Germinal center (tissue), 1 donor: ENCODE measurements at regions not wholly inside any gene's neighbourhood (a gene's known extent, or its start where the extent isn't known, plus 50 kb on each side); places are given as distances from the start of the nearest gene placed in this dataset.
"Not testable (repeated sequence)": the region's sequence is repeated elsewhere in the genome, so short reads cannot be mapped to it uniquely, and the experiment has no call there.

Source experiments
- DNase-seq: peaks from one replicate; pipeline ENCODE4 v3.0.0; 2012; ENCODE audit warnings: mixed read lengths, low spot score

GRCh38 chr22:49015459-49015858 is 812.2 kb downstream of the BRD1 start:
- DNase-seq, result no peak

- DNase-seq, result no peak
These were observed 813.2 kb downstream of the BRD1 start for GRCh38 chr22:49014227-49015201.

GRCh38 chr22:49013707-49014106 is 814.0 kb downstream of the BRD1 start:
- no peak for DNase-seq

DNA sequence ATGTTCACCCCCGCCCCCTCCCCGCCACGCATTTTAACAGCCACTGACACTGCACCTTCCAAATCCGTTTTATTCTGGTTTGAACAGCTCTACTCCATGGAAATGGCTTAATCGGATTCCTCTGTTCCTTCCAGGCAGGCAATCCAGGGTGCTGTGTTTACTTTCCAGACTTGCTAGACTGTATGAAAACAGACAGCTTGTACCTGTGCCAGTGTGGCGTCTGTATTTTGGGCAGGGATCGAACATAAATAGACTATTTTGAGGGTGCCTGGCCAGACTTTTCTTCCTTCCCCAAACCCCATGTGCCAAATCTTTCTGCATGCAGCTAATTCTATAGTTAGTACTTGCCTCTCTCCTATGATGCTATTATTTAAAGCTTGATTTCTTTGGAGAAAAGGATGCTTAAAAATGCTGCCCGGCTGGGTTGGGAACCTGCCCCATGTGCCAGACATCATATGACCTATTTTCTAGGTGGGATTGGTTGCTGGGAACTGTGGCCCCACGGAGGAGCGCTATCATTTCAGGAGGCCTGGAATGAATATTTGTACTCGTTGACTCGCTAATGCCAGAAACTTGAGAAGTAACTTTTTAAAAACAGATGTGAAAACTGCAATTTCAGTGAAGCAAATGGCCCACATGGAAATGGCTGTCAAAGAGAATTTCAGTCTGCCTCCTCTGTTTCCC is 814.8 kb downstream of the BRD1 start:
- DNase-seq, result no peak

- no peak for DNase-seq
These were observed 815.7 kb downstream of the BRD1 start for GRCh38 chr22:49011769-49012648.

DNA sequence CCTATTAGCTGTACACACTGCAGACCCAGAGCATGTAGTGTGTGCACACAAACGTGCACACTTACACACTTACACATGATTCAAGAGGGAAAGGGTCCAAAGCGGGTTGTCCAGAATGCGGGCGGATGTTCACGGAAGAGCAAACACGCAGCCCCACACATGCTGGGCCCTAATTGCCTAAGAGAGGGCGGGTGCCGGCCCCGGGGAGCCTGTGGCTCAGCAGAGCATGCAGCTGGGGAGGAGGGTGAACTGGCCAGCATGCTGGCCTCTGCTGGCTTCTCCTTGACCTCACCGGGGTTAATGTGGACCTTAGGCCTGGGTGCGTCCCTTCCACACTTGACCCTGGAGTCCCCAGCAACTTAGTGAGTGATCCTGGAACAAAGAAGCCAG is 816.3 kb downstream of the BRD1 start:
- no peak for DNase-seq

DNA sequence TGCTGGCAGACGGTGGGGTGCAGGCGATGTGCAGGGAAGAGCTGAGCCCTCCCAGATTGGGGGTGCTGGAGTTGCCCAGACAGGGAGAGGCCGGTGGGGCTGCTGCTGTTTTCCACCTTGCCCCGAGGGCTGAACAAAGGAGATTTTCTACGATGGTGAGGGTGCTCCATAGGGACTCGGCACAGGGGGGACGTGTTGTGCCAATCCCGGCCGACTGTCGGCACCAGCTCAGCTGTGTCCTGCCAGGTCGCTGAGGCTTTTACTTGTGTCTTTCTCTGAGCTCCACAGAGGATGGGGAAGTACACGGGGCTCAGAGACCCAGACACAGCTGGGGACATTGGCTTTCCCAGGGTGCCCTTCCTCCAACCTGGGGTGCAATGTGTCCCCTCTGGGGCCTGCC is 816.8 kb downstream of the BRD1 start:
- no peak for DNase-seq

DNA sequence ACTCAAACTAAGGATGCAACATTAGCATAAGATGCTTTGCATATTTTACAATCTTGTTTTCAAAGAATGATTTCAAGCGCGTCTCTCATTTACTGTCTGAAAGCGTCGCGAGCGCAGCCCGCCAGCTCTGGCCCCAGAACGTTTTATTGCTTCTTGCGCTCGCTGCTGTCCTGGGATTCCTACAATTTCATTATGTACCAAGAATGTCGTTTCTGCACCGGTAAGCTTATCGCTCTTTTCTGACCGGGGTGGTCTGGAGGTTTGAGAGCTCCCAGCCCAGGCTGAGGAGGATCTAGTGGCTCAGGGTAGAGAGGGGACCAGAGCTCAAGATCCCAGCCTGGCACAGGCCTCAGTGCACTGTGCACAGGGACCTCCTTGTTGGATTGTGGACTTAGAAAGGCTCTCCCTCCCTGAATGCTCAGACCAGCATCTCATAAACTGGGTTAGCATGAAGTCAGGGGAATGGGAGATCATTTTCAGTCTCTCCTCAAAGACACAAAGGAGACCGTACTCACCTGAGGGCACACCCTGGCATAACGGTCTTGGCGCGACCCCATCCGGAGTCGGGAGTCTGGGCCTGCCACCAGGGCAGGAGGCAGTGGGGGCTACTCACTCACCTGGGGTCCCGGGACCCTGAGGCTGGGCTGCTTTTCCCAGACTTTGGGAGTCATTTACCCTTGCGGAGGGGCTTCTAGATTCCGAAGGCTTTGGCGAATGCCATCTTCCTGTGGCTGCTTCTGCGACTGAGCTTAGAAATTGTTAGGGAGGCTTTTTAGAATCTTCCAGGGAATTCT is 817.4 kb downstream of the BRD1 start:
- DNase-seq, result no peak

DNA sequence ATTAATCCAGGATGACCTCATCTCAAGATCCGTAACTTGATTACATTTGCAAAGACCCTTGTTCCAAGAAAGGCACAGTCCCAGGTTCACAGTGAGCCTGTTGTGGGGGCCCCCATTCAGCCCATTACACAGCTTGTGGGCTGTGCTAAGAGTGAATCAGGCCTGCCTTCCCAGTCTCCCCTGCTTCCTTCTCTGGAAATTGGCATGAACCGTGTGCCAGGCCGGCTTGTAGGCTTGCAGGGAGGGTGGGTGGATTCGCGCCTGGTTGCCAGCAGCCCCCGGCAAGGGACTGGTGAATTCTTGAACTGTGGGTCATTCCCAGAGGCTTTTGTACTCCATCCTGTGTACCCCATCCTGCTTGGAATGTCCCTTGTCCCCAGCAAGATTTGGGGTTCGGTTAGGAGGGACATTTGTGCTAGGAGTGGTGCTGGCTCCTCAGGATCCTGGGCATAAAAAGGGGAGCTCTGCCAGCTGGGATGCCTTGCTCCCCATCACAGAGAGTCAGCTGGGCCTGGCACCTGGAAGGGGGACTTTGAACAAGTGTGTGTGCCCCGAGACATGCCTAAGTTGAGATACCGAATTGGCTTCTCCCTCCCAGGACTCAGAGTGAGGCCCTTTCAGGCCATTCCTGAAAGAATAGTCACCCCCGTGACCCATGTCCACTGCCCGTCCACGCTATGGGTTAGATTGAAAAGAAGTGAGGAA is 818.2 kb downstream of the BRD1 start:
- DNase-seq, result no peak

DNA sequence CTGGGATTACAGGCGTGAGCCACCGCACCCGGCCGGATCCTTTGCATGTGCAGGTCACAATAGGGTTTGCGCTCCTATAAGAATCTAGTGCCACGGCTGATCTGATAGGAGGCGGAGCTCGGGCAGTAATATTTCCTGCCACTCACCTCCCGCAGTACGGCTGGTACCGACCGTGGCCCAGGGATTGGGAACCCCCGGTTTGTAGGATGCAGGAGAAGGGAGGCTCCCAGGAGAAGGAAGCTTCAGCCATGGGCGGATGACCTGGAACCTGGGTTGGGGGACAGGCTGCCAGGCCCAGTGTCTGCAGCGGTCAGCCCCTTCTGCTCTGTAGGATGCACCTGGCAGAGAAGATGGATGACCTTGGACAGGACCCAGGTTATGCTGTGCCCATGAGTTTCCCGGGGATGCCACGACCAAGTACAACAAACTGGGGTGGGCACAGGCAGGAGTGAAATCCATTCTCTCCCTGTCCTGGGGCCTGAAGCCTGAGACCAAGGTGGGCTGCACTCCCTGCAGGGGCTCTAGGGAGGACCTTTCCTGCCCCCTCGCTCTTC is 818.9 kb downstream of the BRD1 start:
- DNase-seq, result no peak

- DNase-seq, result no peak
These were observed 820.5 kb downstream of the BRD1 start for GRCh38 chr22:49007013-49007653.

DNA sequence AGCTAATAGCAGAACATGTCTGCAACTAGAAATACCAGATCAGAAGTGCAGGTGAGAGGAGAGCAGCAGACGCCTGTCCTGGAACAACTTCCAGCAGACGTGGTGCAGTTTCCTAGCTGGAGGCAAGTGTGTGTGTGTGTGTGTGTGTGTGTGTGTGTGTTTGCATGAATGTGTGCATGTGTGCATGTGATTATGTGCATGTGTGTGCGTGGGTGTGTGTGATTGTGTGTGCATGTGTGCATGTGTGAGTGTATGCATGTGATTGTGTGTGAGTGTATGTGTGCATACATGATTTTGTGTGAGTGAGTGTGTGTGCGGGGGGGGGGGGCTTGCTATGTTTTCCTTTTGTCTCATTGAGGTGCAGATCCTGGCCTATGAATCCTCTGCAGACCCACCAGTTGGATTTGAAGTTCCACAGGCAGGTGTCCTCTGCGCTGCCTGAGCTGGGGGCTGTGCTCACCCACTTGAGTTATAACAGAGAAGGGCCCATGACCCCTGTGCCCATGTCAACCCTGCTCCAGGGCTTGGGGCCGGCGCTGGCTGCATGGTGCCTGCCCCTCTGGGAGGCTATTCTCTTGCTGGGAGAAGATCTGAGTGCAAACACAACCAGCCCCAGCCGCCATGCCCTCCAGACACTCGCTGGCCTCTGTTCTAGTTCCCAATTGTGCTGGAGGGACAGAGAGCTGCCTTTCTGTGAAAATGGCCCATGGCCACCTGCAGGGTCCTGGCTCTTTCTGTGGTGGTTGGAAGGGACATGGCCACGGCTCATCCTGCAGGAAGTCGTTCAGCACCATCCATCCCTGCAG is 821.3 kb downstream of the BRD1 start:
- no peak for DNase-seq

DNA sequence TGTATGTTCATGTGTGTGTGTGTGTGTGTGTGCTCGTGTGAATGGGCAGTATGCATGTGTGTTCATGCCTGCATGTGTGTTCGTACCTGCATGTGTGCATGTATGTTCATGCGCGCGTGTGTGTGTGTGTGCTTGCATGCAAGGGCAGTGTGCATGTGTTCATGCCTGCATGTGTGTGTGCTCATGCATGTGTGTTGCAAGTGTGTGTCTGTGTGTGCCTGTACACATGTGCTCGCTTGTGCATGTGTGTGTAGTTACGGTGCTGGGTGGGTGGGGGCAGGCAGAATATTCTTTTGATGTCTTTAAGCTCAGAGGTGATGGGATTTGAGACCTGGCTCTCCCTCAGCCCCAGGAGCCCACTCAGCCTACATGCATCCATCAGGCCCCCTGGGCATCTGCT is 822.1 kb downstream of the BRD1 start:
- DNase-seq, result no peak

GRCh38 chr22:49004484-49005399 is 822.9 kb downstream of the BRD1 start:
- DNase-seq, result no peak

- not testable (repeated sequence) for DNase-seq
These were observed 830.1 kb downstream of the BRD1 start for GRCh38 chr22:48997605-48998004.

DNA sequence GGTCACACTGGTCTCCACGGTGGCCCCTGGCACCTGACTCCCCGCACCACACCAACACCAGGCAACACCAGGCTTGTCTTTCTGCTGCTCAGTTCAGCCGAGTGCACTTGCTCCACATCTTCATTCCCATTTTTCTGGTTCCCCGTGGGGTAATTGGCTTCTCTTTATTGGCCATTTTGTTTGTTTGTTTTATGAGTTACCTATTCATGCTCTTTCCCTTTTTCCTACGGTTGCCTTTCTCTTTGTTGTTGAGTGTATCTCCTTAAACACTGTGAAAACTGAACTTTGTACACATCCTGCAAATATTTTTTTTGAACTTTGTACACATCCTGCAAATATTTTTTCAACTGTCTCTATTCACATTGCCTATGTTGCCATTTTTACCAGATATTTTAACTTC is 834.0 kb downstream of the BRD1 start:
- DNase-seq, result no peak

- DNase-seq, result no peak
These were observed 843.0 kb downstream of the BRD1 start for GRCh38 chr22:48984639-48985038.

DNA sequence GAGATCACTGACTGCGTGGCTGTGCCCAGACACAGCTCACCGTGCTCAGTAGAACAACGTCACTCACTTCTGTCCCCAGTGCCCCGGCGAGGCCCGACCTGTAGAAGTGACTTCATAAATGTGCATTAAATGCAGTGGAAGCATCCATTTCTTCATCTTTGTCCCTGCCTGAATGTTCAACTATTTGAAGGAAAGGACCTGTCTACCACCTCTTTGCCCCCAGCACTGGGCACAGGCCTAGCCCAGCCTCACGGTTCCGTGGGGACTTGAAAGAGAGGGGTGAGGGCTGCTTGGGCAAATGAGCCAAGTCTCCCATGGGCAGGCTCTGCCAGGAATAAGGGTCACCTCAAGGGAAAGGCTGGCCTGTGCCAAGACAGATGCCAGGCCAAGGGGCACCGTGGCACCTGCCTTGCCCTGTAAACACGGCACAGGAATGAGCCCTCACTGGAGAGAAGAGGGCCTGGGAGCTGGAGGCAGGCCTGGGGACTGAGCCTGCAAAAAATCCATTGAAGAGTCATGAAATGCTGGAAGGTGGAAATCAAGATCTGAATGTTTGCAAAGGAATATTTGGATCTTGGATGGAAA is 845.3 kb downstream of the BRD1 start:
- DNase-seq, result no peak
